ENCODE measurements at regions not wholly inside any gene's neighbourhood (a gene's known extent, or its start where the extent isn't known, plus 50 kb on each side); places are given as distances from the start of the nearest gene placed in this dataset.

DNA sequence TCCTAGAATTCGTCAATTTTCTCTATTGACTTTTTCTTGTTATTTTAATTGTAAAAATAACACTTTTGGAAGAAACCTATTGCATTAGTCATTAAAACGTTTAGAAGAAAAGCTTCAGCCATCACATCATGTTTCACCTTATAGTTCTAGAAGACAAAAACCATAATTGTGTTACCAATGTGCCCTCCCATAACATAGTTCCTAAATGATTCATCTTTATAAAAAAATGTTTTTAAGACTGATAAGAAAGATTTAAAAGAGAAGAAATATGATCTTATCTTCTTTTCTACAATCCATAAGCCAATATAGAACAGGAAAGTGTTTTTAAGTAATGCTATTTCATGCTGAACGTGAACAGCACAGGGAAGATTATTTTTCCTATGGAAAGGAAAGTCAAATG, 316.6 kb upstream of the NDST4 start:
- TF ChIP-seq EZH2 (IDR thresholded peaks at IDR 0.05; ENCODE audit: insufficient read depth, poor library complexity, severe bottlenecking) (no peak), EZH2phosphoT487 (IDR thresholded peaks at IDR 0.05; ENCODE audit: insufficient read depth, low read depth) (no peak)

All from GM23248 (cell line).